GM12878 (cell line): ENCODE measurements at regions not wholly inside any gene's neighbourhood (a gene's known extent, or its start where the extent isn't known, plus 50 kb on each side); places are given as distances from the start of the nearest gene placed in this dataset.

ENCODE experiments used
- ATAC-seq: fragments of 200-7000 bp; cut with Tn5 transposase; 3 replicates; pipeline ENCODE4 v1.9.1; 2020; ENCODE audit warnings: mild to moderate bottlenecking, moderate library complexity
- BruUV-seq: library from RNA; stranded (reverse); fragments of 400-500 nt; replicated peaks from 2 replicates; lab custom pipeline; 2021; lab: Mats Ljungman, UMichigan
- CTCF ChIA-PET: fragments of 300-600 bp; sonication (Branson Sonifier 250); formaldehyde crosslinking; extraction: SDS; loops from one replicate; lab custom pipeline; 2021; ENCODE audit warnings: inconsistent platforms; lab: Yijun Ruan, JAX
- POLR2A ChIA-PET: fragments of 350-600 bp; formaldehyde crosslinking; extraction: SDS; loops from one replicate; lab custom pipeline; 2021; ENCODE audit warnings: inconsistent platforms; lab: Charles Lee
- RAD21 ChIA-PET: fragments of 300-600 bp; sonication (Branson Sonifier 250); formaldehyde crosslinking; loops from one replicate; lab custom pipeline; 2023; ENCODE audit warnings: antibody characterized with exemption; ENCODE audit not compliant: unreplicated experiment; lab: Charles Lee
- SMC1A ChIA-PET: fragments of 300-600 bp; sonication (Branson Sonifier 250); formaldehyde crosslinking; loops from one replicate; lab custom pipeline; 2023; ENCODE audit not compliant: unreplicated experiment, uncharacterized antibody; lab: Charles Lee
- DNase-seq: peaks from one replicate; pipeline ENCODE4 v3.0.0-alpha.2; 2011; ENCODE audit warnings: low read depth, low spot score
- FAIRE-seq: peaks from 3 replicates; lab custom pipeline; 2011; peaks lifted over from hg19 to GRCh38; lab: Jason Lieb, UNC
- H2AFZ ChIP-seq: 2 replicates; pipeline ENCODE4 v1.6.0; 2011; ENCODE audit warnings: low read depth, low read length, control low read depth; ENCODE audit not compliant: control insufficient read depth
- H3K27ac ChIP-seq: 2 replicates; pipeline ENCODE4 v1.5.1; 2011; ENCODE audit warnings: control low read depth; ENCODE audit not compliant: control insufficient read depth, insufficient read depth
- H3K27me3 ChIP-seq, 2 experiments: replicated peaks in 1 of 2; 2 replicates each; pipeline versions ENCODE4 v1.6.0 to v1.6.1; 2011; ENCODE audit warnings: low read length in 1 of 2; ENCODE audit not compliant: control insufficient read depth in 2 of 2, insufficient read depth in 2 of 2
- H3K36me3 ChIP-seq, 2 experiments: 2 replicates each; pipeline ENCODE4 v1.5.1; 2011; ENCODE audit warnings: low read length in 1 of 2; ENCODE audit not compliant: control insufficient read depth in 2 of 2, insufficient read depth in 2 of 2
- H3K4me1 ChIP-seq: 2 replicates; pipeline ENCODE4 v1.6.1; 2011; ENCODE audit warnings: mild to moderate bottlenecking, low read length, moderate library complexity, mixed read lengths; ENCODE audit not compliant: control insufficient read depth, insufficient read depth
- H3K4me2 ChIP-seq: 2 replicates; pipeline ENCODE4 v1.6.0; 2011; ENCODE audit warnings: control low read depth; ENCODE audit not compliant: control insufficient read depth, insufficient read depth
- H3K4me3 ChIP-seq: fragments of 200-600 bp; sonication (generic); 2 replicates; pipeline ENCODE4 v1.5.1; 2016
- H3K79me2 ChIP-seq: 2 replicates; pipeline ENCODE4 v1.6.0; 2011; ENCODE audit warnings: low read length; ENCODE audit not compliant: control insufficient read depth, insufficient read depth
- H3K9ac ChIP-seq: 2 replicates; pipeline ENCODE4 v1.8.0; 2011; ENCODE audit warnings: low read length, control low read depth, mixed read lengths; ENCODE audit not compliant: control insufficient read depth, insufficient read depth
- H3K9me3 ChIP-seq: replicated peaks from 3 replicates; pipeline ENCODE4 v1.5.1; 2011; ENCODE audit warnings: mild to moderate bottlenecking, low read length; ENCODE audit not compliant: control insufficient read depth, insufficient read depth
- H4K20me1 ChIP-seq: 2 replicates; pipeline ENCODE4 v1.6.0; 2011; ENCODE audit not compliant: control insufficient read depth, insufficient read depth
- ATF7 ChIP-seq: fragments of 450-650 bp; IDR thresholded peaks from 2 replicates; pipeline ENCODE4 v1.6.1; 2016; ENCODE audit warnings: low read depth, mild to moderate bottlenecking
- JUND ChIP-seq: IDR thresholded peaks from 2 replicates; pipeline ENCODE4 v1.6.1; 2012; ENCODE audit warnings: low read depth, mild to moderate bottlenecking, low read length, improper control_type of control experiment, moderate library complexity
- NFIC ChIP-seq: IDR thresholded peaks from 2 replicates; pipeline ENCODE4 v1.6.1; 2012; ENCODE audit warnings: low read depth, mild to moderate bottlenecking, inconsistent platforms, low read length, moderate library complexity
- NR2C1 ChIP-seq: fragments of 450-650 bp; IDR thresholded peaks from 2 replicates; pipeline ENCODE4 v1.6.1; 2017; ENCODE audit warnings: antibody characterized with exemption, mild to moderate bottlenecking, moderate library complexity
- NR2C2 ChIP-seq: IDR thresholded peaks from 2 replicates; pipeline ENCODE4 v1.6.1; 2011; ENCODE audit warnings: borderline replicate concordance, low read depth; ENCODE audit not compliant: control insufficient read depth, insufficient read length
- POU2F2 ChIP-seq: IDR thresholded peaks from 3 replicates; pipeline ENCODE4 v1.6.1; 2011; ENCODE audit warnings: low read depth, mild to moderate bottlenecking, low read length, borderline replicate concordance
- RELB ChIP-seq: fragments of 450-650 bp; IDR thresholded peaks from 2 replicates; pipeline ENCODE4 v1.6.1; 2017; ENCODE audit warnings: low read depth, mild to moderate bottlenecking, moderate library complexity
- SMAD5 ChIP-seq: IDR thresholded peaks from 2 replicates; pipeline ENCODE4 v1.6.1; 2016; ENCODE audit warnings: antibody characterized with exemption, low read depth
- SPI1 ChIP-seq: IDR thresholded peaks from 2 replicates; pipeline ENCODE4 v1.6.1; 2011; ENCODE audit warnings: low read depth, mild to moderate bottlenecking, low read length, moderate library complexity, borderline replicate concordance; ENCODE audit not compliant: insufficient read depth
- USF1 ChIP-seq: IDR thresholded peaks from 2 replicates; pipeline ENCODE4 v1.6.1; 2011; ENCODE audit warnings: borderline replicate concordance, low read depth, mild to moderate bottlenecking, moderate library complexity, mixed read lengths, low read length; ENCODE audit not compliant: insufficient read depth; ENCODE audit errors: extremely low read length
- ZNF207 ChIP-seq: fragments of 450-650 bp; IDR thresholded peaks from 2 replicates; pipeline ENCODE4 v1.6.1; 2014; ENCODE audit warnings: antibody characterized with exemption, mild to moderate bottlenecking, borderline replicate concordance
- WGBS: methylation state at CpG from one replicate; pipeline ENCODE4 v1.1.6; 2016; ENCODE audit warnings: low lambda C conversion rate; ENCODE audit not compliant: insufficient replicate concordance, insufficient coverage; ENCODE audit errors: missing lambda C conversion rate; 5-methylcytosine and 5-hydroxymethylcytosine counted together
- in situ Hi-C: fragments of 300-500 bp; cut with MboI; formaldehyde crosslinking; loops from 9 replicates; pipeline ENCODE4 v1.14.3; 2018; ENCODE audit warnings: mixed read lengths
- intact Hi-C: fragments of 100-400 bp; cut with micrococcal nuclease; formaldehyde crosslinking; loops from one replicate; pipeline ENCODE4 v1.14.2; 2022; ENCODE audit not compliant: unreplicated experiment
- TF ChIP-seq, protein P1 (sequence below): fragments of 450-650 bp; IDR thresholded peaks from 2 replicates; pipeline ENCODE4 v1.6.1; 2018; ENCODE audit warnings: borderline replicate concordance, mild to moderate bottlenecking; ENCODE audit not compliant: partially characterized antibody
- TF ChIP-seq, protein P2 (sequence below): fragments of 450-650 bp; IDR thresholded peaks from 2 replicates; pipeline ENCODE4 v1.6.1; 2016; ENCODE audit warnings: mild to moderate bottlenecking

DNA sequence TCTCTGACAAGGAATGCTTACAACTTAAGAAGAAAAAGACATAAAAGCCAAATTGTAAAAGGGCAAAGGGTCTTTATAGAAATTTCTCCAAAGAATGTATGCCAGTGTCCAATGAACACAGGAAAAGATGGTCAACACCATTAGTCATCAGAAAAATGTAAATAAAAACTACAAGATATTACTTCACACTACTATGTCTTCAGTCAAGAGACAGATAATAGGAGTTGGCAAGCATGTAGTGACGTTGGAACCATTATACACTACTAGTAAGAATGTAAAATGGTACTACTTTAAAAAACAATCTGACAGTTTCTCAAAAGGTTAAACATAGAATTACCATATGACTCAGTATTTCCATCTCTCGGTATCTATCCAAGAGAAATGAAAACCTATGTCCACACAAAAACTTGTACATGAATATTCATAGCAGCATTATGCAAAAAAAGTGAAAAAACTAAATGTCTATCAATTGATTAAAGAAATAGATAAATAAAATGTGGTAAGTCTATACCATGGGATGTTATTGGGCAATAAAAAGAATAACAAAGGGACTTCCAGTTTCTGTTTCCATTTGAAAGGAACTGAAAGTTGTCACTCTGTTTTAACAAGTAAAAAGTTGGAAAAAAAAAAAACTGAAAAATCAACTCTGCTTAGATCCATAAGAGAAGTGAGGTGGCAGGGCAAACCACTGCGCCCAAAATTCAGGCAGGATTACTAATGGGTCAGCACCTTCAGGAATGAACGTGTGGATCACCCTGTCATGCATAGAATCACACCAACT is 69.8 kb downstream of the ALG10B start:
- FAIRE-seq: no peak
- ChIA-PET CTCF (interaction anchor here (1.0 to 1.1 kb wide), 2 partner anchors 39 to 70 kb away, joined by 3 to 4 read pairs; no protein-coding TSS in a partner anchor), POLR2A (no interaction called here), SMC1A (interaction anchor here (1.3 to 1.8 kb wide), 2 partner anchors 12 to 158 kb away, joined by 3 to 5 read pairs; no protein-coding TSS in a partner anchor), RAD21 (no interaction called here)
- Histone ChIP-seq H3K9me3 (no peaks in the 10 kb centered on the region), H3K9ac (no peak overlapping the region), H3K36me3 (no peaks in the 10 kb centered on the region), H3K4me3 (no peak overlapping the region), H3K27me3 (no peaks in the 10 kb centered on the region), H2AFZ (no peak overlapping the region), H3K27ac (no peak overlapping the region), H3K4me1 (no peaks in the 10 kb centered on the region), H4K20me1 (no peaks in the 10 kb centered on the region), H3K4me2 (peak overlapping the region; percentile 13), H3K79me2 (no peaks in the 10 kb centered on the region)
- peak; percentile 91 for ATAC-seq
- intact Hi-C loops: no loop called here
- DNase-seq: no peak
- no TSS peak for BruUV-seq
- in situ Hi-C loops: no loop called here
- WGBS: 33% methylated on average over 4 of the region's 4 CpGs
- TF ChIP-seq NFIC (0 out of 2 replicates have a peak, but pooled peaks have one; percentile 50), POU2F2 (0 out of 3 replicates have a peak, but pooled peaks have one; percentile 14), NR2C1 (no peak), ZNF207 (no peak), RELB (peak; percentile 33; the same call in 1 of the 2 replicates), ATF7 (peak; percentile 44; the same call in 1 of the 2 replicates), NR2C2 (no peak), SPI1 (peak; percentile 43; the same call in 1 of the 2 replicates), SMAD5 (no peak), USF1 (no peak), JUND (no peak)
- TF ChIP-seq, protein P1, sequence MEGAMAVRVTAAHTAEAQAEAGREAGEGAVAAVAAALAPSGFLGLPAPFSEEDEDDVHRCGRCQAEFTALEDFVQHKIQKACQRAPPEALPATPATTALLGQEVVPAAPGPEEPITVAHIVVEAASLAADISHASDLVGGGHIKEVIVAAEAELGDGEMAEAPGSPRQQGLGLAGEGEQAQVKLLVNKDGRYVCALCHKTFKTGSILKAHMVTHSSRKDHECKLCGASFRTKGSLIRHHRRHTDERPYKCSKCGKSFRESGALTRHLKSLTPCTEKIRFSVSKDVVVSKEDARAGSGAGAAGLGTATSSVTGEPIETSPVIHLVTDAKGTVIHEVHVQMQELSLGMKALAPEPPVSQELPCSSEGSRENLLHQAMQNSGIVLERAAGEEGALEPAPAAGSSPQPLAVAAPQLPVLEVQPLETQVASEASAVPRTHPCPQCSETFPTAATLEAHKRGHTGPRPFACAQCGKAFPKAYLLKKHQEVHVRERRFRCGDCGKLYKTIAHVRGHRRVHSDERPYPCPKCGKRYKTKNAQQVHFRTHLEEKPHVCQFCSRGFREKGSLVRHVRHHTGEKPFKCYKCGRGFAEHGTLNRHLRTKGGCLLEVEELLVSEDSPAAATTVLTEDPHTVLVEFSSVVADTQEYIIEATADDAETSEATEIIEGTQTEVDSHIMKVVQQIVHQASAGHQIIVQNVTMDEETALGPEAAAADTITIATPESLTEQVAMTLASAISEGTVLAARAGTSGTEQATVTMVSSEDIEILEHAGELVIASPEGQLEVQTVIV: no peak
- TF ChIP-seq, protein P2, sequence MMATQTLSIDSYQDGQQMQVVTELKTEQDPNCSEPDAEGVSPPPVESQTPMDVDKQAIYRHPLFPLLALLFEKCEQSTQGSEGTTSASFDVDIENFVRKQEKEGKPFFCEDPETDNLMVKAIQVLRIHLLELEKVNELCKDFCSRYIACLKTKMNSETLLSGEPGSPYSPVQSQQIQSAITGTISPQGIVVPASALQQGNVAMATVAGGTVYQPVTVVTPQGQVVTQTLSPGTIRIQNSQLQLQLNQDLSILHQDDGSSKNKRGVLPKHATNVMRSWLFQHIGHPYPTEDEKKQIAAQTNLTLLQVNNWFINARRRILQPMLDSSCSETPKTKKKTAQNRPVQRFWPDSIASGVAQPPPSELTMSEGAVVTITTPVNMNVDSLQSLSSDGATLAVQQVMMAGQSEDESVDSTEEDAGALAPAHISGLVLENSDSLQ: peak; percentile 6; the same call in 1 of the 2 replicates
